ENCODE measurements at regions not wholly inside any gene's neighbourhood (a gene's known extent, or its start where the extent isn't known, plus 50 kb on each side); places are given as distances from the start of the nearest gene placed in this dataset.

GRCh38 chr2:145140658-145141057 is 620.7 kb upstream of the ZEB2 start:
- no peak for TF ChIP-seq CTCF (IDR thresholded peaks at IDR 0.05)
- no peak for TF ChIP-seq POLR2AphosphoS5 (IDR thresholded peaks at IDR 0.05; ENCODE audit: low read depth, low read length)
- TF ChIP-seq TCF7L2 (IDR thresholded peaks at IDR 0.05; ENCODE audit: low read depth, low read length) = no peak
- no peak for TF ChIP-seq REST (IDR thresholded peaks at IDR 0.05; ENCODE audit: insufficient read depth in 1 of 2, low read depth in 2 of 2, low read length in 1 of 2)
- no peak for TF ChIP-seq SIN3A (IDR thresholded peaks at IDR 0.05; ENCODE audit: borderline replicate concordance, insufficient read depth, low read depth, low read length)
